GM12878 (cell line): ENCODE measurements at regions not wholly inside any gene's neighbourhood (a gene's known extent, or its start where the extent isn't known, plus 50 kb on each side); places are given as distances from the start of the nearest gene placed in this dataset.

ENCODE experiments used
- ATAC-seq: fragments of 200-7000 bp; cut with Tn5 transposase; 3 replicates; pipeline ENCODE4 v1.9.1; 2020; ENCODE audit warnings: mild to moderate bottlenecking, moderate library complexity
- BruUV-seq: library from RNA; stranded (reverse); fragments of 400-500 nt; replicated peaks from 2 replicates; lab custom pipeline; 2021; lab: Mats Ljungman, UMichigan
- CTCF ChIA-PET: fragments of 300-600 bp; sonication (Branson Sonifier 250); formaldehyde crosslinking; extraction: SDS; loops from one replicate; lab custom pipeline; 2021; ENCODE audit warnings: inconsistent platforms; lab: Yijun Ruan, JAX
- POLR2A ChIA-PET: fragments of 350-600 bp; formaldehyde crosslinking; extraction: SDS; loops from one replicate; lab custom pipeline; 2021; ENCODE audit warnings: inconsistent platforms; lab: Charles Lee
- RAD21 ChIA-PET: fragments of 300-600 bp; sonication (Branson Sonifier 250); formaldehyde crosslinking; loops from one replicate; lab custom pipeline; 2023; ENCODE audit warnings: antibody characterized with exemption; ENCODE audit not compliant: unreplicated experiment; lab: Charles Lee
- SMC1A ChIA-PET: fragments of 300-600 bp; sonication (Branson Sonifier 250); formaldehyde crosslinking; loops from one replicate; lab custom pipeline; 2023; ENCODE audit not compliant: unreplicated experiment, uncharacterized antibody; lab: Charles Lee
- DNase-seq: peaks from one replicate; pipeline ENCODE4 v3.0.0-alpha.2; 2011; ENCODE audit warnings: low read depth, low spot score
- FAIRE-seq: peaks from 3 replicates; lab custom pipeline; 2011; peaks lifted over from hg19 to GRCh38; lab: Jason Lieb, UNC
- H2AFZ ChIP-seq: 2 replicates; pipeline ENCODE4 v1.6.0; 2011; ENCODE audit warnings: low read depth, low read length, control low read depth; ENCODE audit not compliant: control insufficient read depth
- H3K27ac ChIP-seq: 2 replicates; pipeline ENCODE4 v1.5.1; 2011; ENCODE audit warnings: control low read depth; ENCODE audit not compliant: control insufficient read depth, insufficient read depth
- H3K27me3 ChIP-seq, 2 experiments: replicated peaks in 1 of 2; 2 replicates each; pipeline versions ENCODE4 v1.6.0 to v1.6.1; 2011; ENCODE audit warnings: low read length in 1 of 2; ENCODE audit not compliant: control insufficient read depth in 2 of 2, insufficient read depth in 2 of 2
- H3K36me3 ChIP-seq, 2 experiments: 2 replicates each; pipeline ENCODE4 v1.5.1; 2011; ENCODE audit warnings: low read length in 1 of 2; ENCODE audit not compliant: control insufficient read depth in 2 of 2, insufficient read depth in 2 of 2
- H3K4me1 ChIP-seq: 2 replicates; pipeline ENCODE4 v1.6.1; 2011; ENCODE audit warnings: mild to moderate bottlenecking, low read length, moderate library complexity, mixed read lengths; ENCODE audit not compliant: control insufficient read depth, insufficient read depth
- H3K4me2 ChIP-seq: 2 replicates; pipeline ENCODE4 v1.6.0; 2011; ENCODE audit warnings: control low read depth; ENCODE audit not compliant: control insufficient read depth, insufficient read depth
- H3K4me3 ChIP-seq: fragments of 200-600 bp; sonication (generic); 2 replicates; pipeline ENCODE4 v1.5.1; 2016
- H3K79me2 ChIP-seq: 2 replicates; pipeline ENCODE4 v1.6.0; 2011; ENCODE audit warnings: low read length; ENCODE audit not compliant: control insufficient read depth, insufficient read depth
- H3K9ac ChIP-seq: 2 replicates; pipeline ENCODE4 v1.8.0; 2011; ENCODE audit warnings: low read length, control low read depth, mixed read lengths; ENCODE audit not compliant: control insufficient read depth, insufficient read depth
- H3K9me3 ChIP-seq: replicated peaks from 3 replicates; pipeline ENCODE4 v1.5.1; 2011; ENCODE audit warnings: mild to moderate bottlenecking, low read length; ENCODE audit not compliant: control insufficient read depth, insufficient read depth
- H4K20me1 ChIP-seq: 2 replicates; pipeline ENCODE4 v1.6.0; 2011; ENCODE audit not compliant: control insufficient read depth, insufficient read depth
- BCL11A ChIP-seq: IDR thresholded peaks from 2 replicates; pipeline ENCODE4 v1.6.1; 2011; ENCODE audit warnings: low read depth, low read length
- CREM ChIP-seq: IDR thresholded peaks from 2 replicates; pipeline ENCODE4 v1.6.1; 2014; ENCODE audit warnings: antibody characterized with exemption, low read depth
- E2F4 ChIP-seq: IDR thresholded peaks from 2 replicates; pipeline ENCODE4 v1.6.1; 2012; ENCODE audit warnings: low read depth, low read length, improper control_type of control experiment
- EGR1 ChIP-seq, 2 experiments: IDR thresholded peaks; 1 replicate in 1 of 2; 2 replicates in 1 of 2; pipeline ENCODE4 v1.6.1; 2011 to 2012; ENCODE audit warnings: low read depth in 2 of 2, low read length in 2 of 2, borderline replicate concordance in 1 of 2, mild to moderate bottlenecking in 1 of 2, moderate library complexity in 1 of 2
- FOXM1 ChIP-seq: IDR thresholded peaks from 2 replicates; pipeline ENCODE4 v1.6.1; 2012; ENCODE audit warnings: low read depth, mild to moderate bottlenecking, inconsistent platforms, low read length, moderate library complexity
- HDAC2 ChIP-seq: fragments of 200-600 bp; sonication (generic); IDR thresholded peaks from 2 replicates; pipeline ENCODE4 v1.6.1; 2017
- JUNB ChIP-seq: IDR thresholded peaks from 2 replicates; pipeline ENCODE4 v1.6.1; 2016; ENCODE audit warnings: antibody characterized with exemption, mild to moderate bottlenecking
- NFXL1 ChIP-seq: fragments of 450-650 bp; IDR thresholded peaks from 2 replicates; pipeline ENCODE4 v1.6.1; 2017; ENCODE audit warnings: antibody characterized with exemption, mild to moderate bottlenecking, borderline replicate concordance
- NFYA ChIP-seq: IDR thresholded peaks from 2 replicates; pipeline ENCODE4 v1.6.1; 2011; ENCODE audit warnings: low read depth, mild to moderate bottlenecking, low read length, improper control_type of control experiment, borderline replicate concordance
- POLR2AphosphoS5 ChIP-seq: IDR thresholded peaks from 2 replicates; pipeline ENCODE4 v1.6.1; 2011; ENCODE audit warnings: mild to moderate bottlenecking, low read length, inconsistent platforms
- SMAD5 ChIP-seq: IDR thresholded peaks from 2 replicates; pipeline ENCODE4 v1.6.1; 2016; ENCODE audit warnings: antibody characterized with exemption, low read depth
- SPI1 ChIP-seq: IDR thresholded peaks from 2 replicates; pipeline ENCODE4 v1.6.1; 2011; ENCODE audit warnings: low read depth, mild to moderate bottlenecking, low read length, moderate library complexity, borderline replicate concordance; ENCODE audit not compliant: insufficient read depth
- SUZ12 ChIP-seq: fragments of 200-600 bp; sonication (generic); IDR thresholded peaks from one replicate; pipeline ENCODE4 v1.6.1; 2018; ENCODE audit warnings: antibody characterized with exemption, mild to moderate bottlenecking; ENCODE audit not compliant: unreplicated experiment
- TAF1 ChIP-seq: IDR thresholded peaks from 2 replicates; pipeline ENCODE4 v1.6.1; 2011; ENCODE audit warnings: mild to moderate bottlenecking, low read depth, low read length, borderline replicate concordance
- in situ Hi-C: fragments of 300-500 bp; cut with MboI; formaldehyde crosslinking; loops from 9 replicates; pipeline ENCODE4 v1.14.3; 2018; ENCODE audit warnings: mixed read lengths
- intact Hi-C: fragments of 100-400 bp; cut with micrococcal nuclease; formaldehyde crosslinking; loops from one replicate; pipeline ENCODE4 v1.14.2; 2022; ENCODE audit not compliant: unreplicated experiment
- TF ChIP-seq, protein P1 (sequence below): fragments of 450-650 bp; IDR thresholded peaks from 2 replicates; pipeline ENCODE4 v1.6.1; 2016; ENCODE audit warnings: mild to moderate bottlenecking, moderate library complexity, borderline replicate concordance
- TF ChIP-seq, protein P2 (sequence below): IDR thresholded peaks from 2 replicates; pipeline ENCODE4 v1.6.1; 2012; ENCODE audit warnings: low read length, inconsistent platforms

DNA sequence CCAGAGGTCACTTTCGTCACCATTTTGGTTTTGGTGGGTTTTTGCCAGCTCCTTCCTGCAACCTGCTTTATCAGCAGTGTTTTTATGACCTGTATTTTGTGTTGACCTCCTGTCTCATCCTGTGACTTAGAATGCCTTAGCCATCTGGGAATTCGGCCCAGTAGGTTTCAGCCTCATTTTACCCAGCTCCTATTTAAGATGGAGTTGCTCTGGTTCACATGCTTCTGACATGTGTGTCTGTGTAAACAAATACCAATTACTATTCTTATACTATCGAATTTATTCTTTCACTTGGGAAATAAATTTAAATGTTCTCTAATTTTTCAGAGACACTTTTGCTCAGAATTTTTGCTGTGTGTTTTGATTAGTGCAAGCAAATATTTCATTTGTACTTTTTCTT is 1370.3 kb upstream of the MIR17HG start (continued):
- no peak for TF ChIP-seq EGR1 (IDR thresholded peaks at IDR 0.05; ENCODE audit: borderline replicate concordance in 1 of 2, low read depth in 2 of 2, low read length in 2 of 2)
- TF ChIP-seq TAF1 = no peak

DNA sequence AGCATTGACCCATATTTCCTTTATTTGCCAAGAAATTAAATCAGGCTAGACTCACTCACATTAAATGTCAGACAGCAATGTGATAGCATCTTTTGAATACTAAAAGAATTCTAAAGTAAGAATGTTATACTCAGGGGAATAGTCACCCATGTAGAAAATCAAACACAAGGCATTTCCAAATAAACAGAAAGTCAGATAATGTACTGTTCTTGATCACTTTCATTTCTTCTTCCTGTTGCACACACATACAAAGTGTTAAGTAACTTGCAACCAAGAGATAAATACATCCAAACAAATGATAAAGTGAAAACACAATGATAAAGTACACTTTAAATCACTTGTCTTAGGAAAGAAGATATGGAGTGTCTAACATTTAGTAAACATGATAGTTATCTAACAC is 1366.6 kb upstream of the MIR17HG start:
- H3K4me3 ChIP-seq = no peak overlapping the region
- FAIRE-seq (no peak), DNase-seq (no peak), ATAC-seq (no peak)
- SMC1A ChIA-PET = no interaction called here
- RAD21 ChIA-PET = no interaction called here
- intact Hi-C loops (no loop called here), in situ Hi-C loops (no loop called here)
- no peak overlapping the region for H3K4me2 ChIP-seq
- POLR2A ChIA-PET = no interaction called here
- no TSS peak for BruUV-seq
- no peaks in the 10 kb centered on the region for H3K9me3 ChIP-seq
- no peaks in the 10 kb centered on the region for H3K27me3 ChIP-seq
- no peak overlapping the region for H3K9ac ChIP-seq
- H3K36me3 ChIP-seq = no peaks in the 10 kb centered on the region
- H3K27ac ChIP-seq = no peak overlapping the region
- CTCF ChIA-PET = no interaction called here
- no peak overlapping the region for H2AFZ ChIP-seq
- TF ChIP-seq EGR1 (IDR thresholded peaks at IDR 0.05; ENCODE audit: borderline replicate concordance in 1 of 2, low read depth in 2 of 2, low read length in 2 of 2) = no peak
- TF ChIP-seq BCL11A = no peak
- TF ChIP-seq E2F4 = no peak
- TF ChIP-seq NFYA = no peak
- TF ChIP-seq POLR2AphosphoS5 = no peak
- no peak for TF ChIP-seq JUNB
- TF ChIP-seq NFXL1 = no peak
- no peak for TF ChIP-seq SPI1
- no peak for TF ChIP-seq SMAD5
- TF ChIP-seq, protein P1, sequence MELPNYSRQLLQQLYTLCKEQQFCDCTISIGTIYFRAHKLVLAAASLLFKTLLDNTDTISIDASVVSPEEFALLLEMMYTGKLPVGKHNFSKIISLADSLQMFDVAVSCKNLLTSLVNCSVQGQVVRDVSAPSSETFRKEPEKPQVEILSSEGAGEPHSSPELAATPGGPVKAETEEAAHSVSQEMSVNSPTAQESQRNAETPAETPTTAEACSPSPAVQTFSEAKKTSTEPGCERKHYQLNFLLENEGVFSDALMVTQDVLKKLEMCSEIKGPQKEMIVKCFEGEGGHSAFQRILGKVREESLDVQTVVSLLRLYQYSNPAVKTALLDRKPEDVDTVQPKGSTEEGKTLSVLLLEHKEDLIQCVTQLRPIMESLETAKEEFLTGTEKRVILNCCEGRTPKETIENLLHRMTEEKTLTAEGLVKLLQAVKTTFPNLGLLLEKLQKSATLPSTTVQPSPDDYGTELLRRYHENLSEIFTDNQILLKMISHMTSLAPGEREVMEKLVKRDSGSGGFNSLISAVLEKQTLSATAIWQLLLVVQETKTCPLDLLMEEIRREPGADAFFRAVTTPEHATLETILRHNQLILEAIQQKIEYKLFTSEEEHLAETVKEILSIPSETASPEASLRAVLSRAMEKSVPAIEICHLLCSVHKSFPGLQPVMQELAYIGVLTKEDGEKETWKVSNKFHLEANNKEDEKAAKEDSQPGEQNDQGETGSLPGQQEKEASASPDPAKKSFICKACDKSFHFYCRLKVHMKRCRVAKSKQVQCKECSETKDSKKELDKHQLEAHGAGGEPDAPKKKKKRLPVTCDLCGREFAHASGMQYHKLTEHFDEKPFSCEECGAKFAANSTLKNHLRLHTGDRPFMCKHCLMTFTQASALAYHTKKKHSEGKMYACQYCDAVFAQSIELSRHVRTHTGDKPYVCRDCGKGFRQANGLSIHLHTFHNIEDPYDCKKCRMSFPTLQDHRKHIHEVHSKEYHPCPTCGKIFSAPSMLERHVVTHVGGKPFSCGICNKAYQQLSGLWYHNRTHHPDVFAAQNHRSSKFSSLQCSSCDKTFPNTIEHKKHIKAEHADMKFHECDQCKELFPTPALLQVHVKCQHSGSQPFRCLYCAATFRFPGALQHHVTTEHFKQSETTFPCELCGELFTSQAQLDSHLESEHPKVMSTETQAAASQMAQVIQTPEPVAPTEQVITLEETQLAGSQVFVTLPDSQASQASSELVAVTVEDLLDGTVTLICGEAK = no peak
- no peak for TF ChIP-seq CREM
- no peak for TF ChIP-seq SUZ12
- TF ChIP-seq, protein P2, sequence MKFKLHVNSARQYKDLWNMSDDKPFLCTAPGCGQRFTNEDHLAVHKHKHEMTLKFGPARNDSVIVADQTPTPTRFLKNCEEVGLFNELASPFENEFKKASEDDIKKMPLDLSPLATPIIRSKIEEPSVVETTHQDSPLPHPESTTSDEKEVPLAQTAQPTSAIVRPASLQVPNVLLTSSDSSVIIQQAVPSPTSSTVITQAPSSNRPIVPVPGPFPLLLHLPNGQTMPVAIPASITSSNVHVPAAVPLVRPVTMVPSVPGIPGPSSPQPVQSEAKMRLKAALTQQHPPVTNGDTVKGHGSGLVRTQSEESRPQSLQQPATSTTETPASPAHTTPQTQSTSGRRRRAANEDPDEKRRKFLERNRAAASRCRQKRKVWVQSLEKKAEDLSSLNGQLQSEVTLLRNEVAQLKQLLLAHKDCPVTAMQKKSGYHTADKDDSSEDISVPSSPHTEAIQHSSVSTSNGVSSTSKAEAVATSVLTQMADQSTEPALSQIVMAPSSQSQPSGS = no peak
- TF ChIP-seq HDAC2 = no peak
- TF ChIP-seq FOXM1 = no peak
- no peaks in the 10 kb centered on the region for H3K79me2 ChIP-seq
- H3K4me1 ChIP-seq = no peaks in the 10 kb centered on the region
- no peaks in the 10 kb centered on the region for H4K20me1 ChIP-seq
